ENCODE measurements at regions not wholly inside any gene's neighbourhood (a gene's known extent, or its start where the extent isn't known, plus 50 kb on each side); places are given as distances from the start of the nearest gene placed in this dataset.
"Not testable (repeated sequence)": the region's sequence is repeated elsewhere in the genome, so short reads cannot be mapped to it uniquely, and the experiment has no call there.

DNA sequence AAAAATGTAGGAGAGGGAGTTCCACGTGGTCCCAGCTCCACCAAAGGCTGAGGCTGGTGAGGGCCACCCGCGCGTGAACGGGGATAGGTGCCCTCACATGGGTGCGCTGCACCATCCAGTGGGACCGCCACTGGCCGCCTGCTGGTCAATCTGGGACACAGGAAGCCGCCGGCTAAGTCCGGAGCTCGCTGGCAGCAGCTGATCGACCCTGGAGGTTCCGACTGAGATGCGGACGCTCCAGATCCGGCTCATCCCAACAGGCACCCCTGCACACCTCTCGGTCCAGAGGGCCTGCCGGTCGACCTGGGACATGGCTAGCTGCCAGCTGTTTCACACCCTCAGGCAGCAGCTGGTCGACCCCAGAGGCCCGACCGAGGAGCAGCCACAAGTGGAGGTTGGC is 116.5 kb upstream of the ANKRD30BL start:
- H3K27ac ChIP-seq (ENCODE audit: low read depth, low read length) = no peak overlapping the region
- no peaks in the 10 kb centered on the region for H3K27me3 ChIP-seq (ENCODE audit: control insufficient read depth, insufficient read depth, low read length)
- H3K36me3 ChIP-seq (ENCODE audit: control insufficient read depth, insufficient read depth, low read length) = no peaks in the 10 kb centered on the region
- no peaks in the 10 kb centered on the region for H3K4me1 ChIP-seq (ENCODE audit: control insufficient read depth, insufficient read depth, low read length)
- H3K4me3 ChIP-seq (ENCODE audit: low read length) = no peak overlapping the region
- no peak overlapping the region for H3K9ac ChIP-seq (ENCODE audit: low read length)

- H3K27ac ChIP-seq (ENCODE audit: low read depth, low read length) = no peak overlapping the region
- no peak overlapping the region for H3K4me3 ChIP-seq (ENCODE audit: low read length)
- no peaks in the 10 kb centered on the region for H3K36me3 ChIP-seq (ENCODE audit: control insufficient read depth, insufficient read depth, low read length)
- H3K27me3 ChIP-seq (ENCODE audit: control insufficient read depth, insufficient read depth, low read length) = no peaks in the 10 kb centered on the region
- H3K4me1 ChIP-seq (ENCODE audit: control insufficient read depth, insufficient read depth, low read length) = no peaks in the 10 kb centered on the region
- H3K9ac ChIP-seq (ENCODE audit: low read length) = no peak overlapping the region
These were observed 117.6 kb upstream of the ANKRD30BL start for GRCh38 chr2:132279344-132279743.

DNA sequence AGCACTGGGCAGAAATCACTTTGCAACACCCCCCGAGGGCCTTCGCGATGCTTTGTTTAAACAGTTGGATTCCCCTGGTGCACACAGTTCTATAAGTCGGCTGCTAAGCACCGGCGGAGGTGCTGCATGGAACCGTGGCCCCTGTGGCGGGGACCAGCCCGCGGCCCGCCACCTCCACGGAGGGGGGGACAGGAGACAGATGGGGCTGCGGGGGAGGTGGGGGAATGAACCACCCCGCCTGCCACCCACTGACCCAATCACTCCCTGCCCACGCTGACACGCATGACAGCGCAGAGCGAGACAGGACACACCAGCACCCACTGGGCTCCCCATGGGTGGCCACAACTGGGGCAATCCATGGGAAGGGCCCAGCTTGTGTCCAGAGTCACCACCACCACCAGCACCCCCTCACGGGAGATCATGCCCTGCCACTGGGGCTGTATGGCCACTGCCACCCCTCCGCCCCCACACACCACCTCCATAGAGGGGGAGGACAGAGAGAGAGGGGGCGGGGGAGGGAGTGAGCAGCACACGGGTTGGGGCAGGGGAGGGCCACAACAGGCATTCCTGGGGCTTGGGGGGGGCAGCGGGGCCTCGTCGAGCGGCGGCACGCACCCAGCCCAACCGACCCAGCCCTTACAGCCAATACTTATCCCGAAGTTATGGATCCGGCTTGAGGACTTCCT is 118.3 kb upstream of the ANKRD30BL start:
- Histone ChIP-seq H3K27me3 (ENCODE audit: control insufficient read depth, insufficient read depth, low read length) (no peaks in the 10 kb centered on the region), H3K4me1 (ENCODE audit: control insufficient read depth, insufficient read depth, low read length) (no peaks in the 10 kb centered on the region), H3K27ac (ENCODE audit: low read depth, low read length) (no peak overlapping the region), H3K9ac (ENCODE audit: low read length) (no peak overlapping the region), H3K36me3 (ENCODE audit: control insufficient read depth, insufficient read depth, low read length) (no peaks in the 10 kb centered on the region), H3K4me3 (ENCODE audit: low read length) (no peak overlapping the region)

GRCh38 chr2:132280912-132281311 is 119.2 kb upstream of the ANKRD30BL start:
- Histone ChIP-seq H3K27ac (ENCODE audit: low read depth, low read length) (no peak overlapping the region), H3K36me3 (ENCODE audit: control insufficient read depth, insufficient read depth, low read length) (no peaks in the 10 kb centered on the region), H3K27me3 (ENCODE audit: control insufficient read depth, insufficient read depth, low read length) (no peaks in the 10 kb centered on the region), H3K4me3 (ENCODE audit: low read length) (no peak overlapping the region), H3K4me1 (ENCODE audit: control insufficient read depth, insufficient read depth, low read length) (no peaks in the 10 kb centered on the region), H3K9ac (ENCODE audit: low read length) (no peak overlapping the region)

GRCh38 chr2:132282104-132282503 is 120.4 kb upstream of the ANKRD30BL start:
- H3K4me3 ChIP-seq (ENCODE audit: low read length); H3K36me3 ChIP-seq (ENCODE audit: control insufficient read depth, insufficient read depth, low read length); H3K9ac ChIP-seq (ENCODE audit: low read length); H3K27me3 ChIP-seq (ENCODE audit: control insufficient read depth, insufficient read depth, low read length); H3K4me1 ChIP-seq (ENCODE audit: control insufficient read depth, insufficient read depth, low read length); H3K27ac ChIP-seq (ENCODE audit: low read depth, low read length): not testable (repeated sequence)

- H3K4me3 ChIP-seq (ENCODE audit: low read length) = no peak overlapping the region
- H3K4me1 ChIP-seq (ENCODE audit: control insufficient read depth, insufficient read depth, low read length) = no peaks in the 10 kb centered on the region
- no peak overlapping the region for H3K27ac ChIP-seq (ENCODE audit: low read depth, low read length)
- H3K36me3 ChIP-seq (ENCODE audit: control insufficient read depth, insufficient read depth, low read length) = no peaks in the 10 kb centered on the region
- no peak overlapping the region for H3K9ac ChIP-seq (ENCODE audit: low read length)
- no peaks in the 10 kb centered on the region for H3K27me3 ChIP-seq (ENCODE audit: control insufficient read depth, insufficient read depth, low read length)
These were observed 121.2 kb upstream of the ANKRD30BL start for GRCh38 chr2:132282911-132283310.

GRCh38 chr2:132286289-132286911 is 124.6 kb upstream of the ANKRD30BL start:
- H3K27me3 ChIP-seq (ENCODE audit: control insufficient read depth, insufficient read depth, low read length); H3K4me3 ChIP-seq (ENCODE audit: low read length); H3K36me3 ChIP-seq (ENCODE audit: control insufficient read depth, insufficient read depth, low read length); H3K27ac ChIP-seq (ENCODE audit: low read depth, low read length); H3K4me1 ChIP-seq (ENCODE audit: control insufficient read depth, insufficient read depth, low read length); H3K9ac ChIP-seq (ENCODE audit: low read length): not testable (repeated sequence)

- H3K4me3 ChIP-seq (ENCODE audit: low read length); H3K9ac ChIP-seq (ENCODE audit: low read length); H3K4me1 ChIP-seq (ENCODE audit: control insufficient read depth, insufficient read depth, low read length); H3K36me3 ChIP-seq (ENCODE audit: control insufficient read depth, insufficient read depth, low read length); H3K27me3 ChIP-seq (ENCODE audit: control insufficient read depth, insufficient read depth, low read length); H3K27ac ChIP-seq (ENCODE audit: low read depth, low read length): not testable (repeated sequence)
These were observed 126.2 kb upstream of the ANKRD30BL start for GRCh38 chr2:132287910-132288309.

DNA sequence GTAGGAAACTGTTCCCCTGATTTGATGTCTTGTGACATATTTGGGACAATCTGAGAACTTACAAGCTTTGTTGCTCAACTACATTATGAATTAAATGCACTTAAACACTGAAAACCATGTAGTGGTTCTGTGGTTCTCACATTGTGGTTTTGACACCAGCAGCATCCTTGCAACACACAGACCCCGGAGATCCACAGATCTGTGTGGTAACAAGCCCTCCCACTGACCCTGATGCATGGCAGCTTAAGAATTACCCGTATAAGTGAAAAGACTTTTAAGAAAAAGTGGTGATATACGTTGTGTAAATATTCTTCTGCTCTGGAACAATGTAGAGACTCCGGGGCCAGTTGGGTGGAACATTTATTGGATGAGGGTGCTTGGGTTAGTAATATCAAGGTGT is 127.4 kb upstream of the ANKRD30BL start:
- not testable (repeated sequence) for H3K9ac ChIP-seq (ENCODE audit: low read length); H3K4me1 ChIP-seq (ENCODE audit: control insufficient read depth, insufficient read depth, low read length); H3K27ac ChIP-seq (ENCODE audit: low read depth, low read length); H3K36me3 ChIP-seq (ENCODE audit: control insufficient read depth, insufficient read depth, low read length); H3K4me3 ChIP-seq (ENCODE audit: low read length); H3K27me3 ChIP-seq (ENCODE audit: control insufficient read depth, insufficient read depth, low read length)

- H3K36me3 ChIP-seq (ENCODE audit: control insufficient read depth, insufficient read depth, low read length); H3K4me1 ChIP-seq (ENCODE audit: control insufficient read depth, insufficient read depth, low read length); H3K27ac ChIP-seq (ENCODE audit: low read depth, low read length); H3K27me3 ChIP-seq (ENCODE audit: control insufficient read depth, insufficient read depth, low read length); H3K4me3 ChIP-seq (ENCODE audit: low read length); H3K9ac ChIP-seq (ENCODE audit: low read length): not testable (repeated sequence)
These were observed 126.8 kb upstream of the GPR39 start for GRCh38 chr2:132289812-132290211.

DNA sequence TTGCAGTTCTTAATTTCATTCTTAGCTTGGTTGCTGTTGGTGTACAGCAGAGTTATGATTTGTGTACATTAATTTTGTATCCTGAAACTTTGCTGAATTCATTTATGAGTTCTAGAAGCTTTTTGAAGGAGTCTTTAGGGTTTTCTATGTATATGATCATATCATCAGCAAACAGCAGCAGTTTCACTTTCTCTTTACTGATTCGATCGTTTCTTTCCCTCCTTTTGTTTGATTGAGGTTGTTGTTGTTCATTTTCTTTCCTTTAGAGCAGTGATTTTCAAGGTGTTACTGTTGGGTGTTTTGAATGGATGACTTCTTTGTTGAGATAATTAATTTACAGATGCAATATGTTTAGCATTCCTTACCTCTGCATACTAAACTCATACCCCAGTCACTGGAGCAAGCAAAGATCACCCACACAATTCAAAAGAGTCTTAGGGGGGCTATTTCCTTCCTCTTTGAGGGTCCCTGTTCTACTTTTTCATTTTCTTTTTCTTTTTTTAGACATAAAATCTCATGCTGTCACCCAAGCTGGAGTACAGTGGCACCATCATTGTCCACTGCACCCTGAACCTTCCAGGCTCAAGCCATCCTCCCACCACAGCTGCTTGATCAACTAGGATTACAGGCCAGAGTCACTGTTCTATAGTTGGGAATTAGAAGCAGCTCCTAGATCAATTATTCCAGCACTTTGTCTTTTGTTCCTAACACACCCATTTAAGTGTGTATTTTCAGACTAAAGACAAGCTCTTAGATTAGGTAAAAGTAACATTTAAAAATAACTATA is 115.8 kb upstream of the GPR39 start:
- H3K36me3 ChIP-seq (ENCODE audit: control insufficient read depth, insufficient read depth, low read length); H3K4me3 ChIP-seq (ENCODE audit: low read length); H3K27ac ChIP-seq (ENCODE audit: low read depth, low read length); H3K9ac ChIP-seq (ENCODE audit: low read length); H3K27me3 ChIP-seq (ENCODE audit: control insufficient read depth, insufficient read depth, low read length); H3K4me1 ChIP-seq (ENCODE audit: control insufficient read depth, insufficient read depth, low read length): not testable (repeated sequence)

DNA sequence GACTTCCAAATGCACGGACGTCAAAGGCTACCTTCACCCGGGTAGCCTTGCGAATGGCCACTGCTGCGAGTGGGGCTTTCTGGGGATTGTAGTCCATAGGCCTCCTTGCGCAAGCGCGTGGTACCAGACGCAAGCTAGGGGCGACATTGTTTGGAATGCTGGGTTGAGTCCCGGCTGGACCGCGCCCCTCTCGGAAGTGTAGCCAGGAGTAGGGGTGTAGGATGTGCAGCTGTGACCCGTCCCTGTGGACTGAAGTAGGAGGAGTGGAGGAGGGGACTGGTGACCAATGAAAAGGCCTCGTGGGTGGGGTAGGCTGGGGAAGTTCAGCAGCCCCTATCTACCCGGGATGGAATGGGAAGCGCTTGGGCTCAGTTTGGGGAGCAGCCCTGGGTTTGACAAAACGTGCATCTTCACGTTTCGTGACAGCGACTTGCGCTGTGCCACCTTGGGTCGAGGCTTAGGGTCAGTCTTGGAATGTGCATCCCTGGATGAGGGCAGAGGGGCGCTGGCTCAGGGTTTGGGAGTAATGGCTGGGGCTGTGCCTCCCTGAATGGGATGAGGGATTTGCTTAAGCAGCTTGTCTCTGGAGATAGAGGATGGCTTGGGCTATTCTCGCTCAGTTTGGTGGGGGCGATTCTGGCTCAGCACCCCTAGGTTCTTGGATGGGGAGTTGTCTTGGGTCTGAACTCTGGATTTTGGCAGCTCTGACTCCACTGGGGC is 111.8 kb upstream of the GPR39 start:
- not testable (repeated sequence) for H3K27me3 ChIP-seq (ENCODE audit: control insufficient read depth, insufficient read depth, low read length); H3K4me1 ChIP-seq (ENCODE audit: control insufficient read depth, insufficient read depth, low read length); H3K9ac ChIP-seq (ENCODE audit: low read length); H3K27ac ChIP-seq (ENCODE audit: low read depth, low read length); H3K36me3 ChIP-seq (ENCODE audit: control insufficient read depth, insufficient read depth, low read length)
- peak overlapping the region; percentile 47 for H3K4me3 ChIP-seq (ENCODE audit: low read length)

All from rectal smooth muscle tissue (tissue), 1 donor.